ENCODE measurements at regions not wholly inside any gene's neighbourhood (a gene's known extent, or its start where the extent isn't known, plus 50 kb on each side); places are given as distances from the start of the nearest gene placed in this dataset.
"Not testable (repeated sequence)": the region's sequence is repeated elsewhere in the genome, so short reads cannot be mapped to it uniquely, and the experiment has no call there.

DNA sequence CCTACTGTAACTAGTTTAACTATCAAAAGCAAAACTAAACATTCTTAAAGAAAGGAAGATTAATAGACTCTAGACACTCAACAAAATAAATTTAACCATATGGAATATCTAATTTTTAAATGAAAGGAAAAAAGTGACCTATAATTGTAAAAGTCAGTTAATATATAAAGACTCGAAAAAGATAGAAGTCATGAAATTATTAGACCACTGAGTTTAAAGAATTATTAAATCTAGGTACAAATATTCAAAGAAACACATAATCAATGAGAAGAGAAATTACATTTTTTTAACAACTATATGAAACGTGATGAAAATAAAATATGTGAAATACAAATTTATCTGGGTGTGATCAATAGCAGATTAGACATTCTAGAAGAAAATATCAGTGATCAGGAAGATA, 706.8 kb upstream of the PCDH20 start:
- TF ChIP-seq CTCF (IDR thresholded peaks at IDR 0.05) = no peak
- 36 to 48% methylated on average over 2 of the region's 2 CpGs for WGBS, 2 donors
- H3K9me3 ChIP-seq = no peaks in the 10 kb centered on the region
- H3K27me3 ChIP-seq = no peaks in the 10 kb centered on the region
- no peak for ATAC-seq
- no peak for FAIRE-seq
- intact Hi-C loops (cut with DNase I) = no loop called here
- H3K27ac ChIP-seq = no peak overlapping the region
- no peak for DNase-seq
- no peaks in the 10 kb centered on the region for H3K4me1 ChIP-seq
- H3K4me3 ChIP-seq = no peak overlapping the region
- no peaks in the 10 kb centered on the region for H3K36me3 ChIP-seq

- WGBS, 2 donors = 39 to 49% methylated on average over 5 of the region's 5 CpGs
- DNase-seq (no peak), FAIRE-seq (peak; percentile 75), ATAC-seq (peak in 1 of 4 donors; percentile 40)
- H3K27me3 ChIP-seq = no peaks in the 10 kb centered on the region
- H3K36me3 ChIP-seq = no peaks in the 10 kb centered on the region
- intact Hi-C loops (cut with DNase I) = no loop called here
- H3K4me1 ChIP-seq = no peaks in the 10 kb centered on the region
- H3K27ac ChIP-seq = no peak overlapping the region
- TF ChIP-seq CTCF (IDR thresholded peaks at IDR 0.05) = peak in 2 of 4 donors; percentile 17 to 28
- H3K9me3 ChIP-seq = no peaks in the 10 kb centered on the region
- no peak overlapping the region for H3K4me3 ChIP-seq
Observed at GRCh38 chr13:62119739-62120700, 704.4 kb upstream of the PCDH20 start.

DNA sequence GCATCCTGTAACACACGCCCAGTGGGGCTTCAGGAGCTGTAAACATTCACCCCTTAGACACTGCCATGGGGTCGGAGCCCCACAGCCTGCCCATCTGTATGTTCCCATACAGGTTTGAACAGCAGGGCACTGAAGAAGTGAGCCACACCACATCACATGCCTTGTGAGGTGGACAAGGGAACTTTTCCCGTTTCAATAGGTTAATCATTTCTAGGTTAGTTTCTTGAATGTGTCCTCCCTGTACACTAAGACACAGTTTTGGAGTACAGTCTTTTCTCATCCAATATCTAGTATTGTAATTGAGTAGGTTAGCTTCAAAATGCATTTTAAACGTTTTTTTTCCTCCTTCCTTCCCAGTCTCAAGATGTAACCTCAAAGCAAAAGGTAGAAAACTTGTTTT, 700.2 kb upstream of the PCDH20 start:
- no peak overlapping the region for H3K27ac ChIP-seq
- H3K27me3 ChIP-seq = peaks cover 0 to 1% (median 0%) of the 10 kb centered on the region in 4 donors
- ATAC-seq (no peak), FAIRE-seq (no peak), DNase-seq (no peak)
- 36 to 37% methylated on average over 4 of the region's 4 CpGs for WGBS, 2 donors
- no peak for TF ChIP-seq CTCF (IDR thresholded peaks at IDR 0.05)
- H3K4me3 ChIP-seq = no peak overlapping the region
- no peaks in the 10 kb centered on the region for H3K9me3 ChIP-seq
- intact Hi-C loops (cut with DNase I) = no loop called here
- no peaks in the 10 kb centered on the region for H3K36me3 ChIP-seq
- no peaks in the 10 kb centered on the region for H3K4me1 ChIP-seq

- no peak for TF ChIP-seq CTCF (IDR thresholded peaks at IDR 0.05)
- H3K4me1 ChIP-seq = no peaks in the 10 kb centered on the region
- H3K9me3 ChIP-seq = no peaks in the 10 kb centered on the region
- intact Hi-C loops (cut with DNase I) = no loop called here
- H3K4me3 ChIP-seq = no peak overlapping the region
- FAIRE-seq (no peak), ATAC-seq (no peak), DNase-seq (no peak)
- H3K36me3 ChIP-seq = no peaks in the 10 kb centered on the region
- peaks cover 0 to 3% (median 0%) of the 10 kb centered on the region in 4 donors for H3K27me3 ChIP-seq
- no peak overlapping the region for H3K27ac ChIP-seq
- WGBS, 2 donors = 47 to 58% methylated on average over 3 of the region's 3 CpGs
Observed at GRCh38 chr13:62113179-62113578, 697.5 kb upstream of the PCDH20 start.

GRCh38 chr13:62110079-62110478, 694.4 kb upstream of the PCDH20 start:
- DNase-seq = no peak
- Histone ChIP-seq H3K9me3 (no peaks in the 10 kb centered on the region), H3K4me1 (no peaks in the 10 kb centered on the region), H3K4me3 (no peak overlapping the region), H3K36me3 (no peaks in the 10 kb centered on the region), H3K27me3 (peaks cover 0 to 3% (median 0%) of the 10 kb centered on the region in 4 donors), H3K27ac (no peak overlapping the region)
- no peak for TF ChIP-seq CTCF (IDR thresholded peaks at IDR 0.05)
- no peak for FAIRE-seq
- intact Hi-C loops (cut with DNase I) = no loop called here
- ATAC-seq = no peak
- 62 to 83% methylated on average over 4 of the region's 4 CpGs for WGBS, 2 donors

- H3K4me3 ChIP-seq; H3K9me3 ChIP-seq; FAIRE-seq; H3K27me3 ChIP-seq; DNase-seq; H3K36me3 ChIP-seq; ATAC-seq; H3K4me1 ChIP-seq; intact Hi-C loops (cut with DNase I); H3K27ac ChIP-seq: not testable (repeated sequence)
- WGBS, 2 donors = 58 to 75% methylated on average over 7 of the region's 7 CpGs
Observed at GRCh38 chr13:62104136-62104535, 688.5 kb upstream of the PCDH20 start.

Data from pancreas (tissue), 10 donors.